GM12878 (cell line): ENCODE measurements at regions not wholly inside any gene's neighbourhood (a gene's known extent, or its start where the extent isn't known, plus 50 kb on each side); places are given as distances from the start of the nearest gene placed in this dataset.

Source experiments
- ATAC-seq: fragments of 200-7000 bp; cut with Tn5 transposase; 3 replicates; pipeline ENCODE4 v1.9.1; 2020; ENCODE audit warnings: mild to moderate bottlenecking, moderate library complexity
- BruUV-seq: library from RNA; stranded (reverse); fragments of 400-500 nt; replicated peaks from 2 replicates; lab custom pipeline; 2021; lab: Mats Ljungman, UMichigan
- CTCF ChIA-PET: fragments of 300-600 bp; sonication (Branson Sonifier 250); formaldehyde crosslinking; extraction: SDS; loops from one replicate; lab custom pipeline; 2021; ENCODE audit warnings: inconsistent platforms; lab: Yijun Ruan, JAX
- POLR2A ChIA-PET: fragments of 350-600 bp; formaldehyde crosslinking; extraction: SDS; loops from one replicate; lab custom pipeline; 2021; ENCODE audit warnings: inconsistent platforms; lab: Charles Lee
- RAD21 ChIA-PET: fragments of 300-600 bp; sonication (Branson Sonifier 250); formaldehyde crosslinking; loops from one replicate; lab custom pipeline; 2023; ENCODE audit warnings: antibody characterized with exemption; ENCODE audit not compliant: unreplicated experiment; lab: Charles Lee
- SMC1A ChIA-PET: fragments of 300-600 bp; sonication (Branson Sonifier 250); formaldehyde crosslinking; loops from one replicate; lab custom pipeline; 2023; ENCODE audit not compliant: unreplicated experiment, uncharacterized antibody; lab: Charles Lee
- DNase-seq: peaks from one replicate; pipeline ENCODE4 v3.0.0-alpha.2; 2011; ENCODE audit warnings: low read depth, low spot score
- FAIRE-seq: peaks from 3 replicates; lab custom pipeline; 2011; peaks lifted over from hg19 to GRCh38; lab: Jason Lieb, UNC
- H2AFZ ChIP-seq: 2 replicates; pipeline ENCODE4 v1.6.0; 2011; ENCODE audit warnings: low read depth, low read length, control low read depth; ENCODE audit not compliant: control insufficient read depth
- H3K27ac ChIP-seq: 2 replicates; pipeline ENCODE4 v1.5.1; 2011; ENCODE audit warnings: control low read depth; ENCODE audit not compliant: control insufficient read depth, insufficient read depth
- H3K27me3 ChIP-seq, 2 experiments: replicated peaks in 1 of 2; 2 replicates each; pipeline versions ENCODE4 v1.6.0 to v1.6.1; 2011; ENCODE audit warnings: low read length in 1 of 2; ENCODE audit not compliant: control insufficient read depth in 2 of 2, insufficient read depth in 2 of 2
- H3K36me3 ChIP-seq, 2 experiments: 2 replicates each; pipeline ENCODE4 v1.5.1; 2011; ENCODE audit warnings: low read length in 1 of 2; ENCODE audit not compliant: control insufficient read depth in 2 of 2, insufficient read depth in 2 of 2
- H3K4me1 ChIP-seq: 2 replicates; pipeline ENCODE4 v1.6.1; 2011; ENCODE audit warnings: mild to moderate bottlenecking, low read length, moderate library complexity, mixed read lengths; ENCODE audit not compliant: control insufficient read depth, insufficient read depth
- H3K4me2 ChIP-seq: 2 replicates; pipeline ENCODE4 v1.6.0; 2011; ENCODE audit warnings: control low read depth; ENCODE audit not compliant: control insufficient read depth, insufficient read depth
- H3K4me3 ChIP-seq: fragments of 200-600 bp; sonication (generic); 2 replicates; pipeline ENCODE4 v1.5.1; 2016
- H3K79me2 ChIP-seq: 2 replicates; pipeline ENCODE4 v1.6.0; 2011; ENCODE audit warnings: low read length; ENCODE audit not compliant: control insufficient read depth, insufficient read depth
- H3K9ac ChIP-seq: 2 replicates; pipeline ENCODE4 v1.8.0; 2011; ENCODE audit warnings: low read length, control low read depth, mixed read lengths; ENCODE audit not compliant: control insufficient read depth, insufficient read depth
- H3K9me3 ChIP-seq: replicated peaks from 3 replicates; pipeline ENCODE4 v1.5.1; 2011; ENCODE audit warnings: mild to moderate bottlenecking, low read length; ENCODE audit not compliant: control insufficient read depth, insufficient read depth
- H4K20me1 ChIP-seq: 2 replicates; pipeline ENCODE4 v1.6.0; 2011; ENCODE audit not compliant: control insufficient read depth, insufficient read depth
- ATF7 ChIP-seq: fragments of 450-650 bp; IDR thresholded peaks from 2 replicates; pipeline ENCODE4 v1.6.1; 2016; ENCODE audit warnings: low read depth, mild to moderate bottlenecking
- BCLAF1 ChIP-seq: fragments of 450-650 bp; IDR thresholded peaks from 2 replicates; pipeline ENCODE4 v1.6.1; 2017; ENCODE audit warnings: antibody characterized with exemption, mild to moderate bottlenecking, moderate library complexity
- BMI1 ChIP-seq: fragments of 450-650 bp; IDR thresholded peaks from 2 replicates; pipeline ENCODE4 v1.6.1; 2016; ENCODE audit warnings: mild to moderate bottlenecking, moderate library complexity, borderline replicate concordance
- CHD4 ChIP-seq: fragments of 200-600 bp; sonication (generic); IDR thresholded peaks from 2 replicates; pipeline ENCODE4 v1.6.1; 2016; ENCODE audit warnings: mild to moderate bottlenecking
- ESRRA ChIP-seq: IDR thresholded peaks from 2 replicates; pipeline ENCODE4 v1.6.1; 2012; ENCODE audit warnings: mild to moderate bottlenecking, low read length, improper control_type of control experiment
- NFIC ChIP-seq: IDR thresholded peaks from 2 replicates; pipeline ENCODE4 v1.6.1; 2012; ENCODE audit warnings: low read depth, mild to moderate bottlenecking, inconsistent platforms, low read length, moderate library complexity
- NR2C2 ChIP-seq: IDR thresholded peaks from 2 replicates; pipeline ENCODE4 v1.6.1; 2011; ENCODE audit warnings: borderline replicate concordance, low read depth; ENCODE audit not compliant: control insufficient read depth, insufficient read length
- POLR2A ChIP-seq: IDR thresholded peaks from 2 replicates; pipeline ENCODE4 v1.6.1; 2011; ENCODE audit warnings: low read depth, mild to moderate bottlenecking, low read length
- STAT1 ChIP-seq: fragments of 450-650 bp; conservative IDR thresholded peaks from 2 replicates; pipeline ENCODE4 v1.6.1; 2014; ENCODE audit warnings: antibody characterized with exemption, mild to moderate bottlenecking
- ZBTB11 ChIP-seq: fragments of 450-650 bp; formaldehyde crosslinking; IDR thresholded peaks from 2 replicates; pipeline ENCODE4 v1.5.0; 2022; ENCODE audit warnings: mild to moderate bottlenecking, missing genetic modification characterization
- WGBS: methylation state at CpG from one replicate; pipeline ENCODE4 v1.1.6; 2016; ENCODE audit warnings: low lambda C conversion rate; ENCODE audit not compliant: insufficient replicate concordance, insufficient coverage; ENCODE audit errors: missing lambda C conversion rate; 5-methylcytosine and 5-hydroxymethylcytosine counted together
- in situ Hi-C: fragments of 300-500 bp; cut with MboI; formaldehyde crosslinking; loops from 9 replicates; pipeline ENCODE4 v1.14.3; 2018; ENCODE audit warnings: mixed read lengths
- intact Hi-C: fragments of 100-400 bp; cut with micrococcal nuclease; formaldehyde crosslinking; loops from one replicate; pipeline ENCODE4 v1.14.2; 2022; ENCODE audit not compliant: unreplicated experiment
- TF ChIP-seq, protein P1 (sequence below): fragments of 450-650 bp; IDR thresholded peaks from 2 replicates; pipeline ENCODE4 v1.6.1; 2017; ENCODE audit warnings: mild to moderate bottlenecking, low read depth, inconsistent platforms; ENCODE audit not compliant: poor library complexity, severe bottlenecking
- TF ChIP-seq, protein P2 (sequence below): IDR thresholded peaks from 2 replicates; pipeline ENCODE4 v1.6.1; 2011; ENCODE audit warnings: borderline replicate concordance, low read depth, mild to moderate bottlenecking, moderate library complexity, low read length; ENCODE audit not compliant: insufficient read depth, poor library complexity, severe bottlenecking

DNA sequence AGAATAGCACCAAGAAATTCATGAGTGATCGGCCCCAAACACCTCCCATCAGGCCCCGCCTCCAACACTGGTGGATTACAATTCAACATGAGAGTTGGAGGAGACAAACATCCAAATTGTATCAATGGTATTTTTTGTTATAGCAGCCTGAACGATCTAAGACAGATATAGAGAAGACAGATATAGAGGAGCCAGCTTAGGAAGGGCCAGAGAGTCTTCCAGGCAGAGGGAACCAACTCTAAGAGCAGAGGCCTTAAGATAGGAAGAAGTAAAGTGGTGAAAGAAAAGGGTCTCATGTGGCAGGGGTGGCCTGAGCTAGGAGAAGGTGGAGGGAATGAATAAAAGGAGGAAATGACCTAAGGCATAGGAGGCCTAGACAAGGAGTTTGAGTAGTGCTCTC, 158.8 kb upstream of the TBL1XR1 start:
- no TSS peak for BruUV-seq
- H3K4me2 ChIP-seq = no peak overlapping the region
- no peak for TF ChIP-seq STAT1
- no peak for TF ChIP-seq CHD4
- no peak for TF ChIP-seq ZBTB11 (CRISPR knock-in tag)
- TF ChIP-seq, protein P1, sequence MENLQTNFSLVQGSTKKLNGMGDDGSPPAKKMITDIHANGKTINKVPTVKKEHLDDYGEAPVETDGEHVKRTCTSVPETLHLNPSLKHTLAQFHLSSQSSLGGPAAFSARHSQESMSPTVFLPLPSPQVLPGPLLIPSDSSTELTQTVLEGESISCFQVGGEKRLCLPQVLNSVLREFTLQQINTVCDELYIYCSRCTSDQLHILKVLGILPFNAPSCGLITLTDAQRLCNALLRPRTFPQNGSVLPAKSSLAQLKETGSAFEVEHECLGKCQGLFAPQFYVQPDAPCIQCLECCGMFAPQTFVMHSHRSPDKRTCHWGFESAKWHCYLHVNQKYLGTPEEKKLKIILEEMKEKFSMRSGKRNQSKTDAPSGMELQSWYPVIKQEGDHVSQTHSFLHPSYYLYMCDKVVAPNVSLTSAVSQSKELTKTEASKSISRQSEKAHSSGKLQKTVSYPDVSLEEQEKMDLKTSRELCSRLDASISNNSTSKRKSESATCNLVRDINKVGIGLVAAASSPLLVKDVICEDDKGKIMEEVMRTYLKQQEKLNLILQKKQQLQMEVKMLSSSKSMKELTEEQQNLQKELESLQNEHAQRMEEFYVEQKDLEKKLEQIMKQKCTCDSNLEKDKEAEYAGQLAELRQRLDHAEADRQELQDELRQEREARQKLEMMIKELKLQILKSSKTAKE = no peak
- TF ChIP-seq NR2C2 = no peak
- TF ChIP-seq, protein P2, sequence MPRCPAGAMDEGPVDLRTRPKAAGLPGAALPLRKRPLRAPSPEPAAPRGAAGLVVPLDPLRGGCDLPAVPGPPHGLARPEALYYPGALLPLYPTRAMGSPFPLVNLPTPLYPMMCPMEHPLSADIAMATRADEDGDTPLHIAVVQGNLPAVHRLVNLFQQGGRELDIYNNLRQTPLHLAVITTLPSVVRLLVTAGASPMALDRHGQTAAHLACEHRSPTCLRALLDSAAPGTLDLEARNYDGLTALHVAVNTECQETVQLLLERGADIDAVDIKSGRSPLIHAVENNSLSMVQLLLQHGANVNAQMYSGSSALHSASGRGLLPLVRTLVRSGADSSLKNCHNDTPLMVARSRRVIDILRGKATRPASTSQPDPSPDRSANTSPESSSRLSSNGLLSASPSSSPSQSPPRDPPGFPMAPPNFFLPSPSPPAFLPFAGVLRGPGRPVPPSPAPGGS = no peak
- TF ChIP-seq BMI1 = no peak
- TF ChIP-seq ESRRA = no peak
- no peak for TF ChIP-seq ATF7
- no peak for TF ChIP-seq POLR2A
- no peak for TF ChIP-seq BCLAF1
- TF ChIP-seq NFIC = no peak
- H3K79me2 ChIP-seq = no peaks in the 10 kb centered on the region
- in situ Hi-C loops = loop anchor here (5.0 kb wide), 1 partner anchor 159 kb away; the partner anchor contains the start of gene TBL1XR1
- ChIA-PET SMC1A (interaction anchor here (1.0 to 1.5 kb wide), 4 partner anchors 16 to 300 kb away, joined by 3 to 5 read pairs (median 3); no protein-coding TSS in a partner anchor), RAD21 (no interaction called here), POLR2A (no interaction called here), CTCF (interaction anchor here (1.1 kb wide), 1 partner anchor 157 kb away, joined by 4 read pairs; no protein-coding TSS in a partner anchor)
- DNase-seq (no peak), ATAC-seq (no peak), FAIRE-seq (no peak)
- no peaks in the 10 kb centered on the region for H4K20me1 ChIP-seq
- H3K36me3 ChIP-seq = no peaks in the 10 kb centered on the region
- intact Hi-C loops = loop anchor here (5.0 kb wide), 3 partner anchors 86 to 304 kb away; no protein-coding TSS in a partner anchor
- H3K9me3 ChIP-seq = no peaks in the 10 kb centered on the region
- no peak overlapping the region for H3K27ac ChIP-seq
- no peak overlapping the region for H3K9ac ChIP-seq
- peaks cover 41% of the 10 kb centered on the region for H3K4me1 ChIP-seq
- no peaks in the 10 kb centered on the region for H3K27me3 ChIP-seq
- no peak overlapping the region for H2AFZ ChIP-seq
- 84% methylated on average over 3 of the region's 3 CpGs for WGBS
- no peak overlapping the region for H3K4me3 ChIP-seq
